ENCODE measurements at regions not wholly inside any gene's neighbourhood (a gene's known extent, or its start where the extent isn't known, plus 50 kb on each side); places are given as distances from the start of the nearest gene placed in this dataset.

DNA sequence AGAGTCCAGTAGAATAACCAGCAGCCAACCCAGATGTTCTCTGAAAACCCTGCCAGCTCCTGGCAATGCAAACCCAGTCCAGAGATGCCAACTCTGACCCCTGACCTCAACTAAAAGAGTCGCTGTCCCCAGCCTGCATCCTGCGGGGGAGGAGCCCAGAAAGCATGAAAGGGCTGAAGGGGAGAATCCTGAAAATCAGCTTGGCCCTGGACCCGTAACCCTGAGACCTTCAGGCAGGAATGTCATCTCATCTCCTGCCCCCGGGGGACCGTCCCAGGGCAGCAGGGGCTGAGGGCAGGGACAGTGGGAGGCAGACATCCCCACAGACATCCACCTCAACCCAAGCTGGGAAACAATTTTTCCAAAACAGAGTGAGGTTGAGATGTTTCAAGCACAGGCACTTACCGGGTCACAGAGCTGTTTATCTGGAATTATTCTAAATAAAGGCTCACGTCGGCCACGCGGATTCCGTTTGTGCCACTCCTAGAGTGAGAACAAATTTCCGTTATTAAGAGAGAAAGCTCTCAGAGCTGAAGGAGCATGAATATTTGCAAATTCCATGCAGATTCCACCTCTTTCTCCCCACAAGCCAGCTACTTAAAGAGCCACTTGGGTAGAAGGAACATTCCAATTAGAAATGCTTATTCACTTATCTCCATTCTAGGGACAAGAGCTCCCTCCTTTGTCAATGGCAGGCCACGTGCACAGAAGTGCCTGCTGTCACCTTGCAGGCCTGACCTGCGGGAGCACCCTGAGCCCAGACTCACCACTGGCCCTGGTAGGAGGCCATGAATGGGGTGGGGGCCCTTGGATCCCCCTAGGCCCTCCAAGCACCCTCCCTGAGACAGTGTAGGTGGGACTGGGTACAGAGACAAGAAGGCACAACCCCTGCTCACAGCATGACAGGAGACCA is 240.1 kb downstream of the NPHP4 start:
- peaks cover 4% of the 10 kb centered on the region for H3K27me3 Mint-ChIP-seq
- DNase-seq (no peak), ATAC-seq (ENCODE audit: low read depth) (no peak)
- Histone ChIP-seq H3K4me1 (ENCODE audit: control insufficient read depth in 2 of 2, insufficient read depth in 2 of 2, low read length in 2 of 2) (no peaks in the 10 kb centered on the region), H3K27ac (ENCODE audit: low read length in 2 of 2) (no peak overlapping the region), H3K27me3 (replicated peaks in 1 of 4; ENCODE audit: control extremely low read depth in 1 of 4, control insufficient read depth in 3 of 4, insufficient read depth in 4 of 4, low read length in 3 of 4) (peaks cover 0 to 2% (median 0%) of the 10 kb centered on the region in 4 experiments), H3K9ac (ENCODE audit: low read length) (no peak overlapping the region), H3K9me3 (ENCODE audit: control extremely low read depth in 1 of 3, control insufficient read depth in 2 of 3, insufficient read depth in 1 of 3, low read length in 2 of 3) (peaks cover 0 to 4% (median 0%) of the 10 kb centered on the region in 3 donors), H3K36me3 (replicated peaks in 1 of 2; ENCODE audit: control extremely low read depth in 1 of 2, control insufficient read depth in 1 of 2, extremely low read depth in 1 of 2, insufficient read depth in 2 of 2, low read length in 1 of 2) (no peaks in the 10 kb centered on the region), H2AFZ (ENCODE audit: insufficient read depth, low read depth, low read length, poor library complexity, severe bottlenecking) (no peak overlapping the region), H4K20me1 (ENCODE audit: control insufficient read depth, insufficient read depth, low read length, poor library complexity, severe bottlenecking) (no peaks in the 10 kb centered on the region), H3K4me3 (ENCODE audit: control extremely low read depth in 1 of 5, extremely low read depth in 1 of 5, insufficient read depth in 1 of 5, low read depth in 2 of 5, low read length in 4 of 5) (no peak overlapping the region), H3K4me2 (replicated peaks; ENCODE audit: low read depth, low read length, poor library complexity, severe bottlenecking) (no peak overlapping the region), H3K79me2 (ENCODE audit: control insufficient read depth, insufficient read depth, low read length) (no peaks in the 10 kb centered on the region)
- 78% methylated on average over 7 of the region's 14 CpGs for WGBS (ENCODE audit: insufficient coverage)
- no peaks in the 10 kb centered on the region for H3K4me1 Mint-ChIP-seq
- TF ChIP-seq EZH2 (IDR thresholded peaks at IDR 0.05; ENCODE audit: borderline replicate concordance, insufficient read depth, low read depth, low read length, poor library complexity, severe bottlenecking) (no peak), CTCF (IDR thresholded peaks at IDR 0.05) (no peak)
- no peak overlapping the region for H3K4me3 Mint-ChIP-seq
- H3K27ac Mint-ChIP-seq, result no peak overlapping the region
- H3K9me3 Mint-ChIP-seq (ENCODE audit: insufficient read depth), result no peaks in the 10 kb centered on the region
- intact Hi-C loops (cut with micrococcal nuclease), result no loop called here
- ChIA-PET POLR2A (no interaction called here), CTCF (no interaction called here)

DNA sequence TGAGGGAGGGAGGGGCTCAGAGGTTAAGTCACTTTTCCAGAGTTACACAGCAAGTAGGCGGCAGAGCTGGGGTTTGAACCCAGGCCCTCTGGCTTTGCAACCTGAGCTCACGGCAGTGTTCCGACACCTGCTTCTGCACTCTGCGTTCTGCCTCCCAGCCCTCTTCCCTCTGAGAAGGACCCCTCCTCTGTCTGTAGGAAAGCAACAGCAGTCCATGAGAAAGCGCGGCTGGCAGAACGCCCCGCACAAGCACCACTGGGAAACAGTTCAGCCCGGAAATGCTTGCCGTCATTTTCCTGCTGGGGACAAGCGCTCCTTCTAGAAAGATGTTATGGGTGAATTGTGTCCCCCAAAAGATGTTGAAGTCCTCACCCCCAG is 241.1 kb downstream of the NPHP4 start:
- H3K36me3 ChIP-seq (replicated peaks in 1 of 2; ENCODE audit: control extremely low read depth in 1 of 2, control insufficient read depth in 1 of 2, extremely low read depth in 1 of 2, insufficient read depth in 2 of 2, low read length in 1 of 2), result no peaks in the 10 kb centered on the region
- no peak overlapping the region for H3K4me3 Mint-ChIP-seq
- WGBS (ENCODE audit: insufficient coverage), result 100% methylated on average over 4 of the region's 11 CpGs
- peaks cover 0 to 5% (median 0%) of the 10 kb centered on the region in 4 experiments for H3K27me3 ChIP-seq (replicated peaks in 1 of 4; ENCODE audit: control extremely low read depth in 1 of 4, control insufficient read depth in 3 of 4, insufficient read depth in 4 of 4, low read length in 3 of 4)
- H3K9me3 Mint-ChIP-seq (ENCODE audit: insufficient read depth), result no peaks in the 10 kb centered on the region
- H3K27ac Mint-ChIP-seq, result no peak overlapping the region
- no peaks in the 10 kb centered on the region for H3K4me1 ChIP-seq (ENCODE audit: control insufficient read depth in 2 of 2, insufficient read depth in 2 of 2, low read length in 2 of 2)
- H3K4me1 Mint-ChIP-seq, result no peaks in the 10 kb centered on the region
- no peaks in the 10 kb centered on the region for H3K79me2 ChIP-seq (ENCODE audit: control insufficient read depth, insufficient read depth, low read length)
- H3K9ac ChIP-seq (ENCODE audit: low read length), result no peak overlapping the region
- TF ChIP-seq CTCF (IDR thresholded peaks at IDR 0.05) (no peak), EZH2 (IDR thresholded peaks at IDR 0.05; ENCODE audit: borderline replicate concordance, insufficient read depth, low read depth, low read length, poor library complexity, severe bottlenecking) (no peak)
- H2AFZ ChIP-seq (ENCODE audit: insufficient read depth, low read depth, low read length, poor library complexity, severe bottlenecking), result no peak overlapping the region
- POLR2A ChIA-PET, result no interaction called here
- H3K9me3 ChIP-seq (ENCODE audit: control extremely low read depth in 1 of 3, control insufficient read depth in 2 of 3, insufficient read depth in 1 of 3, low read length in 2 of 3), result peaks cover 0 to 4% (median 0%) of the 10 kb centered on the region in 3 donors
- no peaks in the 10 kb centered on the region for H4K20me1 ChIP-seq (ENCODE audit: control insufficient read depth, insufficient read depth, low read length, poor library complexity, severe bottlenecking)
- DNase-seq, result no peak
- no peak overlapping the region for H3K27ac ChIP-seq (ENCODE audit: low read length in 2 of 2)
- H3K27me3 Mint-ChIP-seq, result peaks cover 4% of the 10 kb centered on the region
- intact Hi-C loops (cut with micrococcal nuclease), result no loop called here
- no peak for ATAC-seq (ENCODE audit: low read depth)
- CTCF ChIA-PET, result no interaction called here
- no peak overlapping the region for H3K4me2 ChIP-seq (replicated peaks; ENCODE audit: low read depth, low read length, poor library complexity, severe bottlenecking)
- H3K4me3 ChIP-seq (ENCODE audit: control extremely low read depth in 1 of 5, extremely low read depth in 1 of 5, insufficient read depth in 1 of 5, low read depth in 2 of 5, low read length in 4 of 5), result no peak overlapping the region
